GM10266 (cell line): ENCODE measurements at regions not wholly inside any gene's neighbourhood (a gene's known extent, or its start where the extent isn't known, plus 50 kb on each side); places are given as distances from the start of the nearest gene placed in this dataset.
"Not testable (repeated sequence)": the region's sequence is repeated elsewhere in the genome, so short reads cannot be mapped to it uniquely, and the experiment has no call there.

Experiments used
- DNase-seq: peaks from one replicate; pipeline ENCODE4 v3.0.0; 2012; ENCODE audit errors: extremely low spot score
- CTCF ChIP-seq: IDR thresholded peaks from 2 replicates; pipeline ENCODE4 v1.5.1; 2012; ENCODE audit warnings: mild to moderate bottlenecking, low read depth; ENCODE audit not compliant: control insufficient read depth, insufficient read depth; ENCODE audit errors: missing control alignments

GRCh38 chr4:45293335-45293734 lies 567.0 kb upstream of the GNPDA2 start:
- DNase-seq, result no peak

GRCh38 chr4:45292844-45293243 lies 566.5 kb upstream of the GNPDA2 start:
- TF ChIP-seq CTCF, result no peak
- DNase-seq, result no peak

More at GRCh38 chr4:45293335-45293734, 567.0 kb upstream of the GNPDA2 start:
- no peak for TF ChIP-seq CTCF

GRCh38 chr4:45284400-45285085 lies 558.2 kb upstream of the GNPDA2 start:
- DNase-seq, result no peak
- no peak for TF ChIP-seq CTCF

GRCh38 chr4:45283352-45283751 lies 557.0 kb upstream of the GNPDA2 start:
- TF ChIP-seq CTCF, result no peak
- DNase-seq, result no peak

- DNase-seq, result no peak
- no peak for TF ChIP-seq CTCF
Measured at GRCh38 chr4:45280121-45280520, 553.8 kb upstream of the GNPDA2 start.

- DNase-seq, result no peak
- TF ChIP-seq CTCF, result no peak
Measured at GRCh38 chr4:45275862-45276261, 549.5 kb upstream of the GNPDA2 start.

GRCh38 chr4:45248106-45248505 lies 521.8 kb upstream of the GNPDA2 start:
- DNase-seq, result not testable (repeated sequence)

- no peak for TF ChIP-seq CTCF
- DNase-seq, result no peak
Measured at GRCh38 chr4:45241976-45242375, 515.6 kb upstream of the GNPDA2 start.
